Vagina (tissue), 2 donors: ENCODE measurements at regions not wholly inside any gene's neighbourhood (a gene's known extent, or its start where the extent isn't known, plus 50 kb on each side); places are given as distances from the start of the nearest gene placed in this dataset.
"Not testable (repeated sequence)": the region's sequence is repeated elsewhere in the genome, so short reads cannot be mapped to it uniquely, and the experiment has no call there.

Experiments used
- DNase-seq, 2 donors: peaks; one replicate each; pipeline ENCODE4 v3.0.0-alpha.2; 2017; ENCODE audit errors: extremely low spot score in 2 of 2
- H3K27ac ChIP-seq: fragments of 200-600 bp; sonication (generic); one replicate; pipeline ENCODE4 v1.5.1; 2019
- H3K27me3 ChIP-seq: fragments of 200-600 bp; sonication (generic); one replicate; pipeline ENCODE4 v1.5.1; 2019
- H3K36me3 ChIP-seq, 2 donors: fragments of 200-600 bp; sonication (generic); one replicate each; pipeline ENCODE4 v1.5.1; 2017 to 2019
- H3K4me1 ChIP-seq: fragments of 200-600 bp; sonication (generic); one replicate; pipeline ENCODE4 v1.5.1; 2019
- H3K4me3 ChIP-seq, 2 donors: fragments of 200-600 bp; sonication (generic); 1 replicate in 1 of 2; 2 replicates in 1 of 2; pipeline ENCODE4 v1.5.1; 2016 to 2019
- H3K9me3 ChIP-seq: fragments of 200-600 bp; sonication (generic); one replicate; pipeline ENCODE4 v1.5.1; 2019
- POLR2A ChIP-seq, 2 donors: fragments of 450-650 bp; IDR thresholded peaks; one replicate each; pipeline ENCODE4 v1.6.1; 2017; ENCODE audit warnings: antibody characterized with exemption in 2 of 2, mild to moderate bottlenecking in 2 of 2, moderate library complexity in 2 of 2
- POLR2AphosphoS5 ChIP-seq, 2 donors: sonication (generic); formaldehyde crosslinking; IDR thresholded peaks; one replicate each; pipeline ENCODE4 v1.9.0; 2017; ENCODE audit warnings: antibody characterized with exemption in 2 of 2, mild to moderate bottlenecking in 2 of 2, low read depth in 1 of 2; ENCODE audit not compliant: insufficient read depth in 1 of 2
- intact Hi-C: fragments of 100-400 bp; cut with DNase I; formaldehyde crosslinking; loops from one replicate; pipeline ENCODE4 v1.15.1; 2023
- TF ChIP-seq, protein P1 (sequence below), 3 experiments: fragments of 450-650 bp in 2 of 3; fragments of 200-600 bp in 1 of 3; sonication (generic) in 1 of 3; IDR thresholded peaks; one replicate each; pipeline ENCODE4 v1.5.1; 2017 to 2019; ENCODE audit warnings: antibody characterized with exemption in 3 of 3, mild to moderate bottlenecking in 2 of 3, moderate library complexity in 2 of 3

DNA sequence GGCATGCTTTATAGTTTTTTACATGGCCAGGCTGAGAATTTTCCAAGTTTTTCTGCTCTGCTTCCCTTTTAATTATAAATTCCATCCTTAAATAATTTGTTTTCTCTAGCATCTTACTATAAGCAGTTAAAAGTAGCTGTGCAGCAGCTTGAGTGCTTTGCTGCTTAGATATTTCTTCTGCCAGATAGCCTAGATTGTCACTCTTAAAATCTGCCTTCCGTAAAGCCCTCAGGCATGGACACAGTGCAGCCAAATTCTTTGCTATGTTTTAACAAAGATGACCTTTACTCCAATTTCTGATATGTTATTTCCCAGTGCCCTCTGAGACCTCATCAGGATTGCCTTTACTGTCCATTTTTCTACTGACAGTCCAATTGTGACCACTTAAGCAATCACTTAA, 92.6 kb upstream of the SGK1 start:
- no peak for TF ChIP-seq POLR2AphosphoS5 (IDR thresholded peaks at IDR 0.05; ENCODE audit: insufficient read depth in 1 of 2, low read depth in 1 of 2)
- intact Hi-C loops = no loop called here
- H3K36me3 ChIP-seq = no peaks in the 10 kb centered on the region
- no peaks in the 10 kb centered on the region for H3K9me3 ChIP-seq
- H3K27ac ChIP-seq = no peak overlapping the region
- H3K27me3 ChIP-seq = no peaks in the 10 kb centered on the region
- H3K4me1 ChIP-seq = no peaks in the 10 kb centered on the region
- no peak for DNase-seq
- no peak overlapping the region for H3K4me3 ChIP-seq

GRCh38 chr6:134407791-134408190, 89.9 kb upstream of the SGK1 start:
- Histone ChIP-seq H3K27ac (no peak overlapping the region), H3K4me3 (no peak overlapping the region), H3K36me3 (no peaks in the 10 kb centered on the region), H3K4me1 (no peaks in the 10 kb centered on the region), H3K9me3 (no peaks in the 10 kb centered on the region), H3K27me3 (no peaks in the 10 kb centered on the region)
- no peak for DNase-seq
- TF ChIP-seq POLR2AphosphoS5 (IDR thresholded peaks at IDR 0.05; ENCODE audit: insufficient read depth in 1 of 2, low read depth in 1 of 2) (no peak), POLR2A (IDR thresholded peaks at IDR 0.05) (no peak)
- TF ChIP-seq, protein P1, sequence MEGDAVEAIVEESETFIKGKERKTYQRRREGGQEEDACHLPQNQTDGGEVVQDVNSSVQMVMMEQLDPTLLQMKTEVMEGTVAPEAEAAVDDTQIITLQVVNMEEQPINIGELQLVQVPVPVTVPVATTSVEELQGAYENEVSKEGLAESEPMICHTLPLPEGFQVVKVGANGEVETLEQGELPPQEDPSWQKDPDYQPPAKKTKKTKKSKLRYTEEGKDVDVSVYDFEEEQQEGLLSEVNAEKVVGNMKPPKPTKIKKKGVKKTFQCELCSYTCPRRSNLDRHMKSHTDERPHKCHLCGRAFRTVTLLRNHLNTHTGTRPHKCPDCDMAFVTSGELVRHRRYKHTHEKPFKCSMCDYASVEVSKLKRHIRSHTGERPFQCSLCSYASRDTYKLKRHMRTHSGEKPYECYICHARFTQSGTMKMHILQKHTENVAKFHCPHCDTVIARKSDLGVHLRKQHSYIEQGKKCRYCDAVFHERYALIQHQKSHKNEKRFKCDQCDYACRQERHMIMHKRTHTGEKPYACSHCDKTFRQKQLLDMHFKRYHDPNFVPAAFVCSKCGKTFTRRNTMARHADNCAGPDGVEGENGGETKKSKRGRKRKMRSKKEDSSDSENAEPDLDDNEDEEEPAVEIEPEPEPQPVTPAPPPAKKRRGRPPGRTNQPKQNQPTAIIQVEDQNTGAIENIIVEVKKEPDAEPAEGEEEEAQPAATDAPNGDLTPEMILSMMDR (IDR thresholded peaks at IDR 0.05) = no peak
- intact Hi-C loops = no loop called here

- DNase-seq = no peak
- no peak overlapping the region for H3K4me3 ChIP-seq
- no peaks in the 10 kb centered on the region for H3K9me3 ChIP-seq
- no peak for TF ChIP-seq POLR2AphosphoS5 (IDR thresholded peaks at IDR 0.05; ENCODE audit: insufficient read depth in 1 of 2, low read depth in 1 of 2)
- TF ChIP-seq, protein P1 (IDR thresholded peaks at IDR 0.05) = no peak
- no peak for TF ChIP-seq POLR2A (IDR thresholded peaks at IDR 0.05)
- no peaks in the 10 kb centered on the region for H3K27me3 ChIP-seq
- no peaks in the 10 kb centered on the region for H3K36me3 ChIP-seq
- H3K27ac ChIP-seq = no peak overlapping the region
- H3K4me1 ChIP-seq = no peaks in the 10 kb centered on the region
- intact Hi-C loops = no loop called here
Observed at GRCh38 chr6:134406311-134406710, 88.4 kb upstream of the SGK1 start.

- peaks cover 4% of the 10 kb centered on the region for H3K4me1 ChIP-seq
- TF ChIP-seq, protein P1 (IDR thresholded peaks at IDR 0.05) = no peak
- TF ChIP-seq POLR2A (IDR thresholded peaks at IDR 0.05) = no peak
- TF ChIP-seq POLR2AphosphoS5 (IDR thresholded peaks at IDR 0.05; ENCODE audit: insufficient read depth in 1 of 2, low read depth in 1 of 2) = no peak
Observed at GRCh38 chr6:134405386-134406087, 87.6 kb upstream of the SGK1 start.

GRCh38 chr6:134403312-134403711, 85.4 kb upstream of the SGK1 start:
- H3K27me3 ChIP-seq, H3K9me3 ChIP-seq, H3K4me3 ChIP-seq, intact Hi-C loops, DNase-seq, H3K27ac ChIP-seq, H3K36me3 ChIP-seq: not testable (repeated sequence)
- H3K4me1 ChIP-seq = peaks cover 11% of the 10 kb centered on the region

More at GRCh38 chr6:134405386-134406087, 87.6 kb upstream of the SGK1 start:
- H3K4me3 ChIP-seq = no peak overlapping the region
- intact Hi-C loops = no loop called here
- no peaks in the 10 kb centered on the region for H3K9me3 ChIP-seq
- H3K27me3 ChIP-seq = no peaks in the 10 kb centered on the region
- DNase-seq = no peak
- H3K27ac ChIP-seq = no peak overlapping the region
- H3K36me3 ChIP-seq = no peaks in the 10 kb centered on the region

DNA sequence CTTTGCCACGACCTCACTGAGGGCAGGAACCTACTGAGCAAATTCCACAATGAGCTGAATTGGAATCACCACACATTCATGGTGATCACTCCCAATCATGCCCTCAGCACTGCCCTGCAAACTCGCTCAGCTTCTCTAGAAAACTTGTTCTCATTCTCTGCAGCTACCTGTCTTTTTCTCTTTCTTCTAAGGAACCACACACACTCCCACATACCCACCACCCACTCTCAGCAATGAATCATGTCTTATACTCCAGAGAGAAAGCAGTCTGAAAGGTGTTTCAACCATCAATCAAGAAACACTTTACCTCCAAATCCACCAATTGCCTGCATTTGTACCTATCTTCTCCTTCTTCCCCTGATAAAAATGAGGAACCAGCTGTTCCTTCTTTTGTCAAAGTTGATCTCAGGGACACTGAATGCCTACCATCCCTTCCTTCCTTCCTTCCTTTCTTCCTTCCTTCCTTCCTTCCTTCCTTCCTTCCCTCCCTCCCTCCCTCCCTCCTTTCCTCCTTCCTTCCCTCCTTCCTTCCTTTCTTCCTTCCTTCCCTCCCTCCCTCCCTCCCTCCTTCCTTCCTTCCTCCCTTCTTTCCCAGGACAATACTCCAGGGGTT, 84.6 kb upstream of the SGK1 start:
- Histone ChIP-seq H3K4me1 (peaks cover 12% of the 10 kb centered on the region), H3K4me3 (no peak overlapping the region), H3K27ac (no peak overlapping the region), H3K27me3 (no peaks in the 10 kb centered on the region), H3K9me3 (no peaks in the 10 kb centered on the region), H3K36me3 (no peaks in the 10 kb centered on the region)
- DNase-seq = no peak
- TF ChIP-seq, protein P1 (IDR thresholded peaks at IDR 0.05) = no peak
- intact Hi-C loops = no loop called here
